ENCODE measurements at regions not wholly inside any gene's neighbourhood (a gene's known extent, or its start where the extent isn't known, plus 50 kb on each side); places are given as distances from the start of the nearest gene placed in this dataset.

GRCh38 chr4:124565371-124565770 lies 147.2 kb downstream of the ANKRD50 start:
- Histone ChIP-seq H3K36me3 (no peaks in the 10 kb centered on the region), H3K27me3 (no peaks in the 10 kb centered on the region), H3K4me1 (no peaks in the 10 kb centered on the region), H3K9me3 (peaks cover 0 to 10% (median 0%) of the 10 kb centered on the region in 4 donors), H3K27ac (no peak overlapping the region), H3K4me3 (no peak overlapping the region)
- DNase-seq (ENCODE audit: low spot score in 2 of 2): no peak
- TF ChIP-seq POLR2A (IDR thresholded peaks at IDR 0.05) (no peak), EP300 (IDR thresholded peaks at IDR 0.05) (no peak)
- TF ChIP-seq, protein P1, sequence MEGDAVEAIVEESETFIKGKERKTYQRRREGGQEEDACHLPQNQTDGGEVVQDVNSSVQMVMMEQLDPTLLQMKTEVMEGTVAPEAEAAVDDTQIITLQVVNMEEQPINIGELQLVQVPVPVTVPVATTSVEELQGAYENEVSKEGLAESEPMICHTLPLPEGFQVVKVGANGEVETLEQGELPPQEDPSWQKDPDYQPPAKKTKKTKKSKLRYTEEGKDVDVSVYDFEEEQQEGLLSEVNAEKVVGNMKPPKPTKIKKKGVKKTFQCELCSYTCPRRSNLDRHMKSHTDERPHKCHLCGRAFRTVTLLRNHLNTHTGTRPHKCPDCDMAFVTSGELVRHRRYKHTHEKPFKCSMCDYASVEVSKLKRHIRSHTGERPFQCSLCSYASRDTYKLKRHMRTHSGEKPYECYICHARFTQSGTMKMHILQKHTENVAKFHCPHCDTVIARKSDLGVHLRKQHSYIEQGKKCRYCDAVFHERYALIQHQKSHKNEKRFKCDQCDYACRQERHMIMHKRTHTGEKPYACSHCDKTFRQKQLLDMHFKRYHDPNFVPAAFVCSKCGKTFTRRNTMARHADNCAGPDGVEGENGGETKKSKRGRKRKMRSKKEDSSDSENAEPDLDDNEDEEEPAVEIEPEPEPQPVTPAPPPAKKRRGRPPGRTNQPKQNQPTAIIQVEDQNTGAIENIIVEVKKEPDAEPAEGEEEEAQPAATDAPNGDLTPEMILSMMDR (IDR thresholded peaks at IDR 0.05): no peak
- 21 to 23% methylated on average over 4 of the region's 4 CpGs for WGBS, 2 donors

DNA sequence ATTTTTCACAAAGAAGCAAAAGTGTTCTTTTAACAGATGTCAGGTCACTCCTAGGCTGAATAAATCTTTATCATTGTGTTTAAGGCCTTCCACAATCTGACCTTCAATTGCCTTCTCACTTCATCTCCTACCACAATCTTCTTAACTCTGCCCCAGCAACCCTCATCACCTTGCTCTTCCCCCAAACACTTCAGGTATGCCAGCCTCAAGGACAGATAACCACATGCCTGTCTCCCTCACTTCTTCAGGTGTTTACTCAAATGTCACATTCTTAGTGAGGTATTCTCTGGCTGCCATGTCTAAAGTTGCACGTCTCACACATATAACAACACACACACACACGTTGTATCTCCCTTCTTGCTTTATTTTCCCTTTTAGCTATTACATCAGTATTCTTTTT lies 146.5 kb downstream of the ANKRD50 start:
- Histone ChIP-seq H3K27me3 (no peaks in the 10 kb centered on the region), H3K27ac (no peak overlapping the region), H3K4me3 (no peak overlapping the region), H3K4me1 (no peaks in the 10 kb centered on the region), H3K36me3 (no peaks in the 10 kb centered on the region), H3K9me3 (peaks cover 0 to 9% (median 0%) of the 10 kb centered on the region in 4 donors)
- TF ChIP-seq, protein P1 (IDR thresholded peaks at IDR 0.05): no peak
- TF ChIP-seq EP300 (IDR thresholded peaks at IDR 0.05) (no peak), POLR2A (IDR thresholded peaks at IDR 0.05) (no peak)
- WGBS, 2 donors: 70 to 84% methylated on average over 2 of the region's 2 CpGs
- no peak for DNase-seq (ENCODE audit: low spot score in 2 of 2)

- TF ChIP-seq EP300 (IDR thresholded peaks at IDR 0.05): no peak
- TF ChIP-seq, protein P1 (IDR thresholded peaks at IDR 0.05): no peak
- TF ChIP-seq POLR2A (IDR thresholded peaks at IDR 0.05): no peak
- Histone ChIP-seq H3K27me3 (no peaks in the 10 kb centered on the region), H3K4me1 (no peaks in the 10 kb centered on the region), H3K27ac (no peak overlapping the region), H3K36me3 (peaks cover 0 to 4% (median 0%) of the 10 kb centered on the region in 3 donors), H3K9me3 (peaks cover 0 to 9% (median 2%) of the 10 kb centered on the region in 4 donors), H3K4me3 (no peak overlapping the region)
- WGBS, 2 donors: 84 to 90% methylated on average over 4 of the region's 4 CpGs
- no peak for DNase-seq (ENCODE audit: low spot score in 2 of 2)
Observed at GRCh38 chr4:124573056-124573455, 139.5 kb downstream of the ANKRD50 start.

DNA sequence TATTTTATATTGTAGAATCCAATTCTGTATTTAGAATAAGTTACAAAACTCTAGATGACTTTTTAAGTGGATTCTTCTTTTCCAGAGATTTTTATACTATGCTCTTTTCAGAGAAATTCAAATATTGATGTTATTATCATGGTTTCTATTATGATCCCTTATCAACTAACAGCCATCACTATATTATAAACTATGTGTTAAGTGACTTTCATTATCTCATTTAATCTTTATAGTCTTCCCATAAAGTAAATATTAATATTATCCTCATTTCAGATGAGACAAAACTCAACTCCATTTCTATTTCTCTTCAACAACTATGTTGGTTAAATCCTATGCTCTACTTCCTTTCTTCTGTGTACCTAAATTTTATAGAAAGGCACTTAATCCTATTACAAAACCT lies 132.6 kb downstream of the ANKRD50 start:
- DNase-seq (ENCODE audit: low spot score in 2 of 2): no peak
- Histone ChIP-seq H3K27me3 (no peaks in the 10 kb centered on the region), H3K9me3 (peaks cover 0 to 13% (median 5%) of the 10 kb centered on the region in 4 donors), H3K36me3 (peaks cover 0 to 17% (median 0%) of the 10 kb centered on the region in 3 donors), H3K27ac (no peak overlapping the region), H3K4me3 (no peak overlapping the region), H3K4me1 (no peaks in the 10 kb centered on the region)
- TF ChIP-seq, protein P1 (IDR thresholded peaks at IDR 0.05): no peak
- TF ChIP-seq POLR2A (IDR thresholded peaks at IDR 0.05) (no peak), EP300 (IDR thresholded peaks at IDR 0.05) (no peak)

DNA sequence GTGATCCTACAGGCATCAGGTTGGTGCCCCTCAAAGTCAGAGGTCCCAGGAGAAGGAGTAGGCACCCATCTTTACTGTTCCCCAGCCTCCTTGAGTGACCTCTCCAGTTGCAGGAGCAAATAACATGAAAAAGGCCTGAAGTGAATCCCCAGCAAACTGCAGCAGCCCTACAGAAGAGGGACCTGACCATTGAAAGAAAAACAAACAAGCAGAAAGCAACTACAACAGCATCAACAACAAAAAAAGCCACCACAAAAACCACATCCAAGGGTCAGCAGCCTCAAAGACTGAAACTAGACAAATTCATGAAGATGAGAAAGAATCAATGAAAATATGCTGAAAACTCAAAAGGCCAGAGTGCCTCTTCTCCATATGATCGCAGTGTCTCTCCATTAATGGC lies 128.7 kb downstream of the ANKRD50 start:
- peaks cover 0 to 8% (median 0%) of the 10 kb centered on the region in 4 donors for H3K9me3 ChIP-seq
- 94 to 96% methylated on average over 1 of the region's 1 CpG for WGBS, 2 donors
- H3K4me3 ChIP-seq: no peak overlapping the region
- H3K27me3 ChIP-seq: no peaks in the 10 kb centered on the region
- no peak for TF ChIP-seq POLR2A (IDR thresholded peaks at IDR 0.05)
- TF ChIP-seq EP300 (IDR thresholded peaks at IDR 0.05): no peak
- TF ChIP-seq, protein P1 (IDR thresholded peaks at IDR 0.05): no peak
- no peak for DNase-seq (ENCODE audit: low spot score in 2 of 2)
- no peaks in the 10 kb centered on the region for H3K4me1 ChIP-seq
- H3K27ac ChIP-seq: no peak overlapping the region
- peaks cover 0 to 25% (median 0%) of the 10 kb centered on the region in 3 donors for H3K36me3 ChIP-seq
